ENCODE measurements at regions not wholly inside any gene's neighbourhood (a gene's known extent, or its start where the extent isn't known, plus 50 kb on each side); places are given as distances from the start of the nearest gene placed in this dataset.

DNA sequence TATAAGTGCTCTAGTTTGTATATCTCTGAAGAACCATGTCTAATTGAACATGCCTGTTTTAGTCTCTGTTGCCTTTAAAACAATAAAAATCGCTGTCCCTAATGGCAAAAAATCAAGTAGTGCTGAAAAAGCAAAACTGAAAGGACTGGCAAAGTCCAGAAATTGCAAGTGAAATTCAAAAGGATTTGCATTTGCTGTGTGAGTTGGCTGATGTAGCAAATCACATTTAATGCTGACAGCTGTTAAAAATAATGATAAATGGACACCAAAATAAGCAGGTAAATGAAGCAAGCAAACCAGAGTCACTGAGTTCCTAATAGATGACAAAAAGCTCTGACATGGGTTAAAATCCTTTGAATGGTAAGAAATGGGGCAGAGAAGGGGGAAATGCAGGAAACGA, 874.1 kb downstream of the GRM8 start:
- no peak for DNase-seq

GRCh38 chr7:126370038-126370668, 882.6 kb downstream of the GRM8 start:
- no peak for DNase-seq

GRCh38 chr7:126362746-126363145, 890.0 kb downstream of the GRM8 start:
- no peak for DNase-seq

GRCh38 chr7:126361183-126361582, 891.6 kb downstream of the GRM8 start:
- DNase-seq, result no peak

- DNase-seq, result no peak
These were observed 912.9 kb downstream of the GRM8 start for GRCh38 chr7:126339813-126340212.

- no peak for DNase-seq
These were observed 947.1 kb downstream of the GRM8 start for GRCh38 chr7:126305671-126306070.

DNA sequence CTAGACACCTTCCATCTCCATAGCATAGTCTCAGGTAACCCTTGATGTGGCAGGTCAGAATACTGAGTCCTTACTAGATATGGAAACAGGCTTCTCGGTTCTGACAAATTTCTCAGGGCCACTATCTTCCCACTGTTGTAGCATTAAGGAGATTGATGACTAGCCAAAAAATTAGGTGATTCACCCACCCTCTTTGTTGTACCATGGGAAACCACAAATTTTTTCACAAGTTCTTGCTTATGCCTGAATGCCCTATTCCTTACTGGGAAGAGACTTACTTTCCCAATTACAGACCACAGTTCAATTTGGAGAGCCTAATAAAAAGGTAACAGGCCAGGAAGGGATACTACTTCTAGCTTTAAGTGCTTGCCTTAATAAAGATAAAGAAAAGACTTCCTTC, 948.8 kb downstream of the GRM8 start:
- DNase-seq, result no peak

- DNase-seq, result no peak
These were observed 950.1 kb downstream of the GRM8 start for GRCh38 chr7:126302639-126303038.

- no peak for DNase-seq
These were observed 966.4 kb downstream of the GRM8 start for GRCh38 chr7:126286317-126286716.

GRCh38 chr7:126236261-126236660, 1016.5 kb downstream of the GRM8 start:
- no peak for DNase-seq

DNA sequence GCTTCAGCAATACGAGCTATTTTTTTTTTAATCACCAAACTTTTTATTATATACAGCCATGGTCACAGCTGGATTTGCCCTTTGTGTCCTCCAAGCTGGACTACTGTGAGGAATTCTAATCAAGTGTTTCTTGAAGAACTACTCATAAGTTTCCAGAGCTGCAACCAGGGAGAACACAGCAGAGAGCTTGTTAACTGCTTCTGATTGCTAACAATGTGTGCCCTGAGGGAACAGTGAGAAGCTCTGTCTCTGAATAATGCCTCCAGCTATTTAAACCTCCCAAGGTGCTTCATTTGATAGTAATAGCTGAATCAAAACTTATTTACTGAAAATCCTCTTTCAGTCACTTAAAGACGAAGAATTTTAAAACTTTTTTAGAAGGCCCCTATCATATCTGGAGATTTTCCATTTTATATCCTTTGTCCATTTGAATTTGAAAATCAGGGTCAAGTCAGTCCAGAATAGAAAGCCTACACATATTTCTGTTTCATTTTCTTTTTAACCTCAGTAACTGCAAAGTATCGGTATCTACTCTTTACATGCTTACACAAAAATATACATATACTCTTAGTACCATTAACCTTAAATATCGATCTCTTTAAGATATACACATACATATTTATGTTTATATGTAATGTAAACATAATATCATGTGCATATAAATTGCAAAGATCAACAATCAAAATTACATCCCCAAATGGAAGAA, 1024.2 kb downstream of the GRM8 start:
- DNase-seq, result no peak

DNA sequence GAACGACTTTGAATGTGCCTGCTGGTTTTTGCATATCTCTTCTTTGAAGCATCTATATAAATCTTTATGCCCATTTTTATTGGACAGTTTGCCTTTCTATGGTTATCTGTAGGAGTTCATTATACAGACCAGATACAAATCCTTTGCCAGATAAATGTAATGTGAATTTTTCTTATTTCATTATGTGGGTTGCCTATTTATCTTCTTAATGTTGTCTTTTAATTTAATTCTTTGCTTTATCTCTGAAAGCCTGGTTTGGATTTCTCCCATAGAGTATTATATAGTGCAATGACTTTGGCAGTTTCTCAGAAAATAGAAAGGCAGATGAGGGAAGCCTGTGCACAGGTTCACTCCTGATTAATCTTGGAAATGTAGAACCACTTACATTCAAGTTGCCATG, 1025.1 kb downstream of the GRM8 start:
- no peak for DNase-seq

GRCh38 chr7:126227055-126227454, 1025.7 kb downstream of the GRM8 start:
- DNase-seq, result no peak

DNA sequence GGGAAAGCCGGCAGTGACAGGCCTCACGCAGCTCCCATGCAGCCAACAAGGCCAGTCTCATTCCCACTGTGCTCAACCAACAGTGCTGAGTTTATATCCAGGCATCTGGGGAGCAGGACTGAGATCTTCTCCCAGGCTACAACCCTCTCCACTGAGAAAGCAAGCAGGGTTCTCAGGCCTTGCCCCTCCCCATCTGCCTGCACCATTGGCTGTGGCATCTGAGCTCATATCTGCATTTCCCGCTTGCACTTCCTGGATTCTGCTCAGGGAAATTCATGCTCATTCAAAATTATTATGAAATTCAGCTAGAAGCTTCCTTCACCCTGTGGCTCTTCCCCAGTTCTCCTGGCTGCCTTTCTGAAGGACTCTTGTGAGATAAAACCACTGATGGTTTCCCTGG, 1029.0 kb downstream of the GRM8 start:
- DNase-seq, result no peak

DNA sequence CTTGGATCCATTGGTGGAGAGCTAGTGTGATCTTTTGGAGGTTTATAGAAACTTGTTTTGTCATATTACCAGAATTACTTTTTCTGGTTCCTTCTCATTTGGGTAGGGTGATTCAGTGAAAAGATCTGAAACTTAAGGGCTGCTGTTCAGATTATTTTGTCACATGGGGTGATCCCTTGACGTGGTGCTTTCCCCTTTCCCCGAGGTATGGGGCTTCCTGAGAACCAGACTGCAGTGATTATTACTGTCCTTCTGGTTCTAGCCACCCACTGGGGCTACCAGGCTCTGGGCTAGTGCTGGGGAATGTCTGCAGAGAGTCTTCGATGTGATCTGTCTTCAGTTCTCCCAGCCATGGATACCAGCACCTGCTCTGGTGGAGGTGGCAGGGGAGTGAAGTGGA, 1030.0 kb downstream of the GRM8 start:
- DNase-seq, result no peak

DNA sequence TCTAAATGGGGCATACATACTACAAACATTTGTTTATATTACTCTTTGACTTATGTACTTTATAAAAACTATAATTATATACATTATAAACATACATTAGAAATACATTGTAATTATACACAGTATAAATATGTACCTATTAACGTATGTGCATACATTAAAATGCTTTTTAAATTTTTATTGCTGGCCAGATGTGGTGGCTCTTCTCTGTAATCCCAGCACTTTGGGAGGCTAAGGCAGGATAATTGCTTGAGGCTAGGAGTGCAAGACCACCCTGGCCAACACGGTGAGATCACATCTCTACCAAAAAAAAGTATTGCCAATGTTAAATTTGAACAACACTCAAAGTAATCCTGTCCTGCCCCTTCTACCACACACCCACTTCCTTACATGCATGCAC, 1037.0 kb downstream of the GRM8 start:
- DNase-seq, result no peak

- no peak for DNase-seq
These were observed 1038.9 kb downstream of the GRM8 start for GRCh38 chr7:126213876-126214275.

DNA sequence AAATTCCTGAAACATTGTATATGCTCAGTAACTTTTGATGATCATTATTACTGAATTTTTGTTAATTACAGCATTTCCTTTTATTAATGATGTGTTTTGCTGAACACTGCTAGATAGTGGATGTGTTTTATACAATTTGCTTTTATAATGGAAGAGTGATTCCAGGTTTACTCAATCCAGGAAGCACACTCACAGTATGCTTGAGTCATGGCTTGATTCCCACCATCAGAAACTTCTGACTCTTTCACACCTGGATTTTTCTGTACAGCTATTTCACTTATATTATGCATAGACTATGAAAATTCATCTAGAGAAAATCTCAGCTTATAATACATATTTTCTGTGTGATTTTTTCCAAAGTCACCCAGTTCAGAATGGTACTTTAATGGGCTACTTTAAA, 1040.9 kb downstream of the GRM8 start:
- no peak for DNase-seq

GRCh38 chr7:126210707-126211106, 1042.0 kb downstream of the GRM8 start:
- no peak for DNase-seq

- no peak for DNase-seq
These were observed 1049.6 kb downstream of the GRM8 start for GRCh38 chr7:126203185-126203584.

GRCh38 chr7:126202177-126202576, 1050.6 kb downstream of the GRM8 start:
- DNase-seq, result no peak

- DNase-seq, result no peak
These were observed 1066.7 kb downstream of the GRM8 start for GRCh38 chr7:126185959-126186580.

- no peak for DNase-seq
These were observed 1072.8 kb downstream of the GRM8 start for GRCh38 chr7:126179916-126180315.

DNA sequence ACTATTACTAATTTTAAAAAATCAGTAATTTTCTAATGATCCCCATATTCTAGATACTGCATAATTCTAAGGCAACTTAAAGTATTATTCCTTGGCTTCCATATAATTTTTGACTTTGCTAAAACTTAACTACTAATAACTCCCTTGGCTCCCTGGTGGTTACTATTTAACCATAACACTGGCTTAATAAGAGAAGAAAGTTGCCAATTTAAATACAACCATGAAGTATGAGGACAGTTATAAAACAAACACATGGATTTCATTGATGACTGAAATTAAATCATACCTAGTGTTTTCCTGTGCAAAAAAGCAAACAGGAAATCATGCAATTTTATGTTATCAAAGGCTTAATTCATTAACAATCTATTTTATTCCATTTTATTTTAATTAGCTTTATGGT, 1073.9 kb downstream of the GRM8 start:
- DNase-seq, result no peak

GRCh38 chr7:126177782-126178181, 1075.0 kb downstream of the GRM8 start:
- no peak for DNase-seq

Data from NCI-H1694 treated with DMSO at 0.1 percent for 48 hours (cell line).